H1 (cell line): ENCODE measurements at regions not wholly inside any gene's neighbourhood (a gene's known extent, or its start where the extent isn't known, plus 50 kb on each side); places are given as distances from the start of the nearest gene placed in this dataset.

Source experiments
- CEBPB ChIP-seq: IDR thresholded peaks from 2 replicates; pipeline ENCODE4 v1.6.1; 2012; ENCODE audit warnings: low read depth, low read length
- EP300 ChIP-seq, 2 experiments: IDR thresholded peaks; 1 replicate in 1 of 2; 2 replicates in 1 of 2; pipeline ENCODE4 v1.6.1; 2011 to 2012; ENCODE audit warnings: low read depth in 2 of 2, low read length in 2 of 2, mild to moderate bottlenecking in 2 of 2, borderline replicate concordance in 1 of 2, inconsistent platforms in 1 of 2, moderate library complexity in 1 of 2
- EZH2 ChIP-seq: fragments of 200-600 bp; sonication (generic); IDR thresholded peaks from 2 replicates; pipeline ENCODE4 v1.7.1; 2012; ENCODE audit warnings: low read depth, mild to moderate bottlenecking, moderate library complexity, low read length, inconsistent platforms; ENCODE audit not compliant: severe bottlenecking
- GABPA ChIP-seq: IDR thresholded peaks from 2 replicates; pipeline ENCODE4 v1.6.1; 2011; ENCODE audit warnings: mild to moderate bottlenecking, low read length, moderate library complexity, borderline replicate concordance; ENCODE audit not compliant: insufficient read depth
- JUND ChIP-seq: IDR thresholded peaks from 2 replicates; pipeline ENCODE4 v1.6.1; 2011; ENCODE audit warnings: mild to moderate bottlenecking, improper control_type of control experiment, low read length
- POLR2A ChIP-seq, 2 experiments: IDR thresholded peaks; 1 replicate in 1 of 2; 2 replicates in 1 of 2; pipeline ENCODE4 v1.6.1; 2011; ENCODE audit warnings: low read depth in 2 of 2, low read length in 2 of 2, mild to moderate bottlenecking in 2 of 2; ENCODE audit errors: control extremely low read depth in 1 of 2
- RBBP5 ChIP-seq: IDR thresholded peaks from 2 replicates; pipeline ENCODE4 v1.7.1; 2012; ENCODE audit warnings: low read depth, mild to moderate bottlenecking, inconsistent platforms, low read length, moderate library complexity, borderline replicate concordance
- TF ChIP-seq, protein P1 (sequence below), 3 experiments: IDR thresholded peaks; 1 replicate in 2 of 3; 2 replicates in 1 of 3; pipeline versions ENCODE4 v1.5.1 to v1.6.1; 2011; ENCODE audit warnings: low read length in 3 of 3, mild to moderate bottlenecking in 3 of 3, inconsistent platforms in 2 of 3, low read depth in 1 of 3, moderate library complexity in 1 of 3; ENCODE audit not compliant: insufficient read depth in 1 of 3; ENCODE audit errors: control extremely low read depth in 1 of 3

DNA sequence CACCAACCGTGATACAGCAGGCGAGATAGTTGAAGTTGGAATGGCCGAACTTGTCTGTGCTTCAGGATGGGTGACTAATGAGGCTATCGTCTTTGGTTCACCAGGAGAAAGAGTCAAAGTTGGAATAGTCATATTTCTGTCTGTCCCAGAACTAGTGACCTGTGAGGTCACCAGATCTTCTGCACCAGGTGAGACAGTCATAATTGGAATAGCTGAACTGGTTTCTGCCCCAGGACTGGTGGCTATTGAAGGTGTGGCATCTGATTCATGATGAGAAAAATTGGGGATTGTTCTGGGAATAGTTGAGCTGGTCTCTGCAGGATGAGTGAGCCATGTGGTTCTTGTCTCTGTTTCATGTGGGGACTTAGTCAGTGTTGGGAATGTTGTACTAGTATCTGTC lies 71.6 kb downstream of the MUC16 start:
- TF ChIP-seq RBBP5 (no peak), EZH2 (no peak), GABPA (no peak), JUND (no peak), CEBPB (no peak), POLR2A (IDR thresholded peaks at IDR 0.05; ENCODE audit: control extremely low read depth in 1 of 2, low read depth in 2 of 2, low read length in 2 of 2) (no peak), EP300 (IDR thresholded peaks at IDR 0.05; ENCODE audit: borderline replicate concordance in 1 of 2, low read depth in 2 of 2, low read length in 2 of 2) (no peak)
- TF ChIP-seq, protein P1, sequence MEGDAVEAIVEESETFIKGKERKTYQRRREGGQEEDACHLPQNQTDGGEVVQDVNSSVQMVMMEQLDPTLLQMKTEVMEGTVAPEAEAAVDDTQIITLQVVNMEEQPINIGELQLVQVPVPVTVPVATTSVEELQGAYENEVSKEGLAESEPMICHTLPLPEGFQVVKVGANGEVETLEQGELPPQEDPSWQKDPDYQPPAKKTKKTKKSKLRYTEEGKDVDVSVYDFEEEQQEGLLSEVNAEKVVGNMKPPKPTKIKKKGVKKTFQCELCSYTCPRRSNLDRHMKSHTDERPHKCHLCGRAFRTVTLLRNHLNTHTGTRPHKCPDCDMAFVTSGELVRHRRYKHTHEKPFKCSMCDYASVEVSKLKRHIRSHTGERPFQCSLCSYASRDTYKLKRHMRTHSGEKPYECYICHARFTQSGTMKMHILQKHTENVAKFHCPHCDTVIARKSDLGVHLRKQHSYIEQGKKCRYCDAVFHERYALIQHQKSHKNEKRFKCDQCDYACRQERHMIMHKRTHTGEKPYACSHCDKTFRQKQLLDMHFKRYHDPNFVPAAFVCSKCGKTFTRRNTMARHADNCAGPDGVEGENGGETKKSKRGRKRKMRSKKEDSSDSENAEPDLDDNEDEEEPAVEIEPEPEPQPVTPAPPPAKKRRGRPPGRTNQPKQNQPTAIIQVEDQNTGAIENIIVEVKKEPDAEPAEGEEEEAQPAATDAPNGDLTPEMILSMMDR (IDR thresholded peaks at IDR 0.05; ENCODE audit: control extremely low read depth in 1 of 3, insufficient read depth in 1 of 3, low read depth in 1 of 3, low read length in 3 of 3) = no peak
